ENCODE measurements at regions not wholly inside any gene's neighbourhood (a gene's known extent, or its start where the extent isn't known, plus 50 kb on each side); places are given as distances from the start of the nearest gene placed in this dataset.

DNA sequence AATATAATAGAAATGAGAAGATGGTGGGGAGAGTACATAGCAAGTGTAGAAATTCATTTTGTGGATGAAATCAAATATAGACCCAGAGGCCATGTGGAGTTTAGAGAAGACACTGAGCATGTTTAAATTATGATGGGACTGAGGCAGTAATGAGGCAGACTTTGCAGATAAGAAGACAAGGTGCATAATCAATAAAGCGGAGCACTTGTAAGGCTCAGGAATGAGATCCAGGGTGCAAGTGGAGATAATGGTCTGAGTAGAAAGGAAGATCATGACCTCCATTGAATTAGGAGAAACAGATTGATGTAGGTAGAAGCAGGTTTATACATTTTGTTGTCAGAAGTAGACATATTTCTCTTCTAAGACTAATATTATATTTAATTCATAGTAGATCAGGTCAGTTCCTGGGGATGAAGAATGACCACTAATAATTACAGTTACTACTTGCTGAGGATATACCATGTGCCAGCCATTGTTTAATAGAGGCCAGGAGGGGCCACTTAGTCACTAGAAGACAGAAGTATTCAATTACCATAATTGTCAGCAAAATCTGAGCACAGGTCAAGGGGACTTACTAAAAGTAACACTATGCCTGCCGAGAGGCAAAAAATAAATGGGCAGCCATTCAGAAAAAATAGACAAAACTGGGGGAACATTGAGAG is 479.8 kb downstream of the DNAH5 start:
- TF ChIP-seq, protein P1, sequence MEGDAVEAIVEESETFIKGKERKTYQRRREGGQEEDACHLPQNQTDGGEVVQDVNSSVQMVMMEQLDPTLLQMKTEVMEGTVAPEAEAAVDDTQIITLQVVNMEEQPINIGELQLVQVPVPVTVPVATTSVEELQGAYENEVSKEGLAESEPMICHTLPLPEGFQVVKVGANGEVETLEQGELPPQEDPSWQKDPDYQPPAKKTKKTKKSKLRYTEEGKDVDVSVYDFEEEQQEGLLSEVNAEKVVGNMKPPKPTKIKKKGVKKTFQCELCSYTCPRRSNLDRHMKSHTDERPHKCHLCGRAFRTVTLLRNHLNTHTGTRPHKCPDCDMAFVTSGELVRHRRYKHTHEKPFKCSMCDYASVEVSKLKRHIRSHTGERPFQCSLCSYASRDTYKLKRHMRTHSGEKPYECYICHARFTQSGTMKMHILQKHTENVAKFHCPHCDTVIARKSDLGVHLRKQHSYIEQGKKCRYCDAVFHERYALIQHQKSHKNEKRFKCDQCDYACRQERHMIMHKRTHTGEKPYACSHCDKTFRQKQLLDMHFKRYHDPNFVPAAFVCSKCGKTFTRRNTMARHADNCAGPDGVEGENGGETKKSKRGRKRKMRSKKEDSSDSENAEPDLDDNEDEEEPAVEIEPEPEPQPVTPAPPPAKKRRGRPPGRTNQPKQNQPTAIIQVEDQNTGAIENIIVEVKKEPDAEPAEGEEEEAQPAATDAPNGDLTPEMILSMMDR (IDR thresholded peaks at IDR 0.05; ENCODE audit: low read depth, low read length): no peak
- no peak for TF ChIP-seq MYC (IDR thresholded peaks at IDR 0.05; ENCODE audit: low read depth, low read length)
- TF ChIP-seq, protein P2, sequence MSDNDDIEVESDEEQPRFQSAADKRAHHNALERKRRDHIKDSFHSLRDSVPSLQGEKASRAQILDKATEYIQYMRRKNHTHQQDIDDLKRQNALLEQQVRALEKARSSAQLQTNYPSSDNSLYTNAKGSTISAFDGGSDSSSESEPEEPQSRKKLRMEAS (IDR thresholded peaks at IDR 0.05; ENCODE audit: low read depth, low read length): no peak
